HCT116 (cell line): ENCODE measurements at regions not wholly inside any gene's neighbourhood (a gene's known extent, or its start where the extent isn't known, plus 50 kb on each side); places are given as distances from the start of the nearest gene placed in this dataset.

Experiments
- ATAC-seq: fragments of 200-7000 bp; cut with Tn5 transposase; 2 replicates; pipeline ENCODE4 v1.9.1; 2020; ENCODE audit warnings: mild to moderate bottlenecking, moderate library complexity
- BruUV-seq: library from RNA; stranded (reverse); fragments of 400-500 nt; replicated peaks from 2 replicates; lab custom pipeline; 2021; lab: Mats Ljungman, UMichigan
- CTCF ChIA-PET: fragments of 300-600 bp; sonication (Branson Sonifier 250); formaldehyde crosslinking; loops from one replicate; lab custom pipeline; 2021; ENCODE audit warnings: antibody characterized with exemption; lab: Charles Lee
- POLR2A ChIA-PET: fragments of 300-600, 350-600 bp; sonication (Branson Sonifier 250); formaldehyde crosslinking; loops from one replicate; lab custom pipeline; 2021; ENCODE audit warnings: antibody characterized with exemption; lab: Charles Lee
- RAD21 ChIA-PET, 2 experiments: fragments of 300-600 bp; sonication (Branson Sonifier 250); formaldehyde crosslinking; loops; one replicate each; lab custom pipeline; 2023; ENCODE audit warnings: low total read pairs in 2 of 2; ENCODE audit not compliant: uncharacterized antibody in 2 of 2, unreplicated experiment in 2 of 2, low non-redundant PET in 1 of 2; lab: Charles Lee
- DNase-seq: peaks from one replicate; pipeline ENCODE4 v3.0.0-alpha.2; 2010; ENCODE audit warnings: low read depth, low spot score
- H2AFZ ChIP-seq: fragments of 200-600 bp; shearing (Covaris generic), sonication (generic); 2 replicates; pipeline ENCODE4 v1.6.1; 2017; ENCODE audit warnings: low read depth, mixed run types, mixed read lengths, antibody characterized with exemption, low read length; ENCODE audit not compliant: poor library complexity, severe bottlenecking
- H3K27ac ChIP-seq: 2 replicates; pipeline ENCODE4 v1.5.1; 2012; ENCODE audit warnings: low read depth, low read length
- H3K27me3 ChIP-seq: fragments of 200-600 bp; sonication (generic); 2 replicates; pipeline ENCODE4 v1.6.1; 2016; ENCODE audit warnings: mixed run types, low read length, mixed read lengths; ENCODE audit not compliant: insufficient read depth
- H3K36me3 ChIP-seq, 2 experiments: fragments of 200-500 bp in 1 of 2; fragments of 200-600 bp in 1 of 2; sonication (Bioruptor generic) in 1 of 2; sonication (generic) in 1 of 2; 2 replicates each; pipeline versions ENCODE4 v1.5.1 to v1.6.1; 2014 to 2016; ENCODE audit warnings: low read length in 2 of 2, inconsistent platforms in 1 of 2, mixed read lengths in 1 of 2, mixed run types in 1 of 2; ENCODE audit not compliant: insufficient read depth in 2 of 2, control insufficient read depth in 1 of 2
- H3K4me1 ChIP-seq, 2 experiments: fragments of 200-600 bp in 1 of 2; sonication (generic) in 1 of 2; 2 replicates each; pipeline versions ENCODE4 v1.5.1 to v1.6.1; 2012 to 2017; ENCODE audit warnings: low read length in 2 of 2, inconsistent platforms in 1 of 2, mild to moderate bottlenecking in 1 of 2, mixed read lengths in 1 of 2, mixed run types in 1 of 2, moderate library complexity in 1 of 2; ENCODE audit not compliant: insufficient read depth in 2 of 2, control insufficient read depth in 1 of 2
- H3K4me2 ChIP-seq: fragments of 200-600 bp; sonication (generic); 2 replicates; pipeline ENCODE4 v1.6.1; 2017; ENCODE audit warnings: mixed run types, low read length, mixed read lengths
- H3K4me3 ChIP-seq, 2 experiments: fragments of 200-600 bp in 1 of 2; sonication (generic) in 1 of 2; replicated peaks in 1 of 2; 2 replicates each; pipeline ENCODE4 v1.5.1; 2011 to 2016; ENCODE audit warnings: low read length in 2 of 2, control low read depth in 1 of 2, low read depth in 1 of 2, mild to moderate bottlenecking in 1 of 2, mixed read lengths in 1 of 2, mixed run types in 1 of 2
- H3K79me2 ChIP-seq: fragments of 200-600 bp; sonication (generic); 2 replicates; pipeline ENCODE4 v1.6.1; 2017; ENCODE audit warnings: mild to moderate bottlenecking, mixed run types, low read length, moderate library complexity, mixed read lengths; ENCODE audit not compliant: insufficient read depth
- H3K9ac ChIP-seq: fragments of 200-600 bp; sonication (generic); 2 replicates; pipeline ENCODE4 v1.6.1; 2016; ENCODE audit warnings: low read length, mixed read lengths
- H3K9me2 ChIP-seq: fragments of 200-600 bp; sonication (generic), shearing (Covaris generic); 2 replicates; pipeline ENCODE4 v1.6.1; 2017; ENCODE audit warnings: mixed run types, mild to moderate bottlenecking, moderate library complexity; ENCODE audit not compliant: insufficient read depth
- H3K9me3 ChIP-seq, 2 experiments: fragments of 200-500 bp in 1 of 2; fragments of 200-600 bp in 1 of 2; sonication (Bioruptor generic) in 1 of 2; sonication (generic) in 1 of 2; 2 replicates each; pipeline ENCODE4 v1.6.1; 2014 to 2017; ENCODE audit warnings: low read length in 2 of 2, mixed read lengths in 2 of 2, inconsistent platforms in 1 of 2, low read depth in 1 of 2, mild to moderate bottlenecking in 1 of 2, mixed run types in 1 of 2, moderate library complexity in 1 of 2; ENCODE audit not compliant: control insufficient read depth in 1 of 2, insufficient read depth in 1 of 2
- H4K20me1 ChIP-seq: fragments of 200-600 bp; sonication (generic), shearing (Covaris generic); 2 replicates; pipeline ENCODE4 v1.6.1; 2017; ENCODE audit warnings: mixed run types, mild to moderate bottlenecking, moderate library complexity; ENCODE audit not compliant: insufficient read depth
- CBX3 ChIP-seq: IDR thresholded peaks from 2 replicates; pipeline ENCODE4 v1.6.1; 2012; ENCODE audit warnings: low read depth
- CEBPB ChIP-seq: IDR thresholded peaks from 2 replicates; pipeline ENCODE4 v1.6.1; 2012; ENCODE audit warnings: low read depth
- CTCF ChIP-seq, 3 experiments: fragments of 200-600 bp in 1 of 3; sonication (generic) in 1 of 3; IDR thresholded peaks in 2 of 3; conservative IDR thresholded peaks in 1 of 3; 2 replicates each; pipeline ENCODE4 v1.5.1; 2012 to 2017; ENCODE audit warnings: low read depth in 2 of 3, low read length in 2 of 3, antibody characterized with exemption in 1 of 3, borderline replicate concordance in 1 of 3, control low read depth in 1 of 3, mild to moderate bottlenecking in 1 of 3, mixed read lengths in 1 of 3, mixed run types in 1 of 3, moderate library complexity in 1 of 3; ENCODE audit not compliant: insufficient read depth in 1 of 3
- EGR1 ChIP-seq: IDR thresholded peaks from 2 replicates; pipeline ENCODE4 v1.6.1; 2012; ENCODE audit warnings: low read depth
- EZH2 ChIP-seq: fragments of 200-600 bp; sonication (generic); IDR thresholded peaks from 2 replicates; pipeline ENCODE4 v1.6.1; 2017; ENCODE audit warnings: antibody characterized with exemption, mixed run types
- FOSL1 ChIP-seq: IDR thresholded peaks from 2 replicates; pipeline ENCODE4 v1.6.1; 2012; ENCODE audit warnings: low read depth
- RAD21 ChIP-seq: IDR thresholded peaks from 2 replicates; pipeline ENCODE4 v1.6.1; 2012; ENCODE audit warnings: low read depth, mild to moderate bottlenecking
- YY1 ChIP-seq: IDR thresholded peaks from 2 replicates; pipeline ENCODE4 v1.6.1; 2011; ENCODE audit warnings: low read length, low read depth, moderate library complexity, mild to moderate bottlenecking; ENCODE audit not compliant: insufficient replicate concordance; ENCODE audit errors: extremely low read depth
- ZNF274 ChIP-seq: fragments of 200-500 bp; sonication (Bioruptor generic); IDR thresholded peaks from 2 replicates; pipeline ENCODE4 v1.6.1; 2014; ENCODE audit warnings: mild to moderate bottlenecking, low read depth, low read length, inconsistent platforms
- intact Hi-C: fragments of 100-400 bp; cut with micrococcal nuclease; formaldehyde crosslinking; loops from 2 replicates; pipeline ENCODE4 v1.10.0; 2022
- TF ChIP-seq, protein P1 (sequence below): IDR thresholded peaks from 2 replicates; pipeline ENCODE4 v1.6.1; 2012
- TF ChIP-seq, protein P2 (sequence below): IDR thresholded peaks from 2 replicates; pipeline ENCODE4 v1.6.1; 2012

DNA sequence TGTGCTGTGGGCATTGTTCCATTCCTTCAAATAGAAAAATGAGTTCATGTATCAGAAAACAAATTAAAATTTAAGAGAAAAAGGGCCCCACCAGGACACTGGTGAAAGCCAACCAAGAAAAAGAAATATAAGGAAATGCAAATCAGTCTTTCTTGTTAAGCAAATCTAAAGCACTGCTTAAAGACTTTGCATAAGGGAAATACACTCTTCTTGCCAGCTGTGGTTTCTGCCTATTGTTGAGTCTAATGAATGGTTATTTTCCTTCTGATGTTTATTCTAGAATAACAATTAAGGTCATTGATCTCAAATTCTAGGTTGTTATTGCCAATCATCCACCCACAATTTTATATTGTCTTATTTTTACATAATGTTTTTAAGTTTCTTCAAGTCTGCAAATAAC, 158.6 kb upstream of the SNX7 start:
- Histone ChIP-seq H3K9ac (no peak overlapping the region), H3K4me2 (no peak overlapping the region), H2AFZ (no peak overlapping the region), H3K9me3 (no peaks in the 10 kb centered on the region), H3K27ac (no peak overlapping the region), H3K4me3 (no peak overlapping the region), H4K20me1 (no peaks in the 10 kb centered on the region), H3K4me1 (no peaks in the 10 kb centered on the region), H3K9me2 (no peaks in the 10 kb centered on the region), H3K27me3 (no peaks in the 10 kb centered on the region), H3K79me2 (no peaks in the 10 kb centered on the region), H3K36me3 (no peaks in the 10 kb centered on the region)
- no peak for TF ChIP-seq YY1
- no peak for TF ChIP-seq CEBPB
- no peak for TF ChIP-seq CBX3
- TF ChIP-seq, protein P1, sequence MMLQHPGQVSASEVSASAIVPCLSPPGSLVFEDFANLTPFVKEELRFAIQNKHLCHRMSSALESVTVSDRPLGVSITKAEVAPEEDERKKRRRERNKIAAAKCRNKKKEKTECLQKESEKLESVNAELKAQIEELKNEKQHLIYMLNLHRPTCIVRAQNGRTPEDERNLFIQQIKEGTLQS = no peak
- no peak for TF ChIP-seq EZH2
- TF ChIP-seq CTCF (IDR thresholded peaks at IDR 0.05 in 2 of 3, conservative IDR thresholded peaks at IDR 0.05 in 1 of 3; ENCODE audit: borderline replicate concordance in 1 of 3, insufficient read depth in 1 of 3, low read depth in 2 of 3, low read length in 2 of 3) = no peak
- no peak for TF ChIP-seq ZNF274
- TF ChIP-seq RAD21 = no peak
- TF ChIP-seq FOSL1 = no peak
- TF ChIP-seq, protein P2, sequence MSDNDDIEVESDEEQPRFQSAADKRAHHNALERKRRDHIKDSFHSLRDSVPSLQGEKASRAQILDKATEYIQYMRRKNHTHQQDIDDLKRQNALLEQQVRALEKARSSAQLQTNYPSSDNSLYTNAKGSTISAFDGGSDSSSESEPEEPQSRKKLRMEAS = no peak
- TF ChIP-seq EGR1 = no peak
- intact Hi-C loops = no loop called here
- BruUV-seq = no TSS peak
- ATAC-seq (no peak), DNase-seq (no peak)
- CTCF ChIA-PET = no interaction called here
- POLR2A ChIA-PET = no interaction called here
- RAD21 ChIA-PET = no interaction called here
